HG03139 (cell line): ENCODE measurements at regions not wholly inside any gene's neighbourhood (a gene's known extent, or its start where the extent isn't known, plus 50 kb on each side); places are given as distances from the start of the nearest gene placed in this dataset.

ENCODE experiments used
- ATAC-seq: cut with Tn5 transposase; IDR thresholded peaks from one replicate; pipeline ENCODE4 v1.9.1; 2021; ENCODE audit not compliant: unreplicated experiment

DNA sequence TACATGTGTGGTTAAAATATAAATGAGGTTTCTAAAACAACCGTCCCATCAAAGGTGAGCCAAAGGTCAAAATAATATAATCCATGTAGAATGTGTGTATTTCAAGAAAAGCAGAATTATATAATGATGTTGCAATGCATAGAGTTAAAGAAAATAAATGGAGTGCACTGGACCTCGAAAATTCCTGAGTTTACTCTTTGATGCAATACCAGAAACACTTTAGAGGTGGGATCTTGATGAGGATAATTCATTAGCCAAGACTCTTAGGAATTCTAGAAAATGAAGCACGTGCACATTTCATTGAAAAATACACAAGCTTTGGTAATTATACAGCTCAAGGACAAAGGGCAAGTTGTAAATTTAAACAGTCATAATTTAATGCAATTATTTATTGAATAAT is 508.9 kb upstream of the ARGLU1 start:
- ATAC-seq: no peak

DNA sequence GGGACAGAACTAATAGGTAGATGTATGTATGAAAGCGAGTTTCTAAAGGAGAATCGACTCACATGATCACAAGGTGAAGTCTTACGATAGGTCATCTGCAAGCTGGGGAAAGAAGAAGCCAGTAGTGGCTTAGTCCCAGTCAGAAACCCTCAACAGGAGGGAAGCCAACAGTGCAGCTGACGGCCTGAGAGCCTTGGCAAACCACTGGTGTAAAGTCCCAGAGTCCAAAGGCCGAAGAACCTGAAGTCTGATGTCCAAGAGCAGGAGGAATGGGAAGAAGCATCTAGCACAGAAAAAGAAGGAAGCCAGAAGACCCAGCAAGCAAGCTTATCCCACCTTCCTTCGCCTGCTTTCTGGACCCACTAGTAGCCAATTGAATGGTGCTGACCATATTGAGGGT is 507.6 kb upstream of the ARGLU1 start:
- ATAC-seq: no peak

DNA sequence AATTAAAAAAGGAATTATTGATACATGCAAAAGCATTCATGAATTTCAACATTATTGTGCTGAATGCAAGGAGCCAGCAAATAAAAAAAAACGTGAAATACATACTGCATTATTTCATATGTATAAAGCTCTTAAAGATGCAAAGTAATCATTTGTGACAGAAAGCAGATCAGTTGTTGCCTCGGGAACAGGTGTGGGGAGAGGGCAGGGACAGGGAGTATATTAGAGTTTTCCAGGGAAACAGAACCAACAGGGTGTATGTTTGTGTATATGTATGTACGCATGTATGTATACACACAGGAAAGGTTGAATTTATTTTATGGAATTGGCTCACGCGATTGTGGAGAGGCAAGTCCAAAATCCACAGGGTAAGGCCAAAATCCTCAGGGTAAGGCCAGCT is 502.9 kb upstream of the ARGLU1 start:
- ATAC-seq: no peak

DNA sequence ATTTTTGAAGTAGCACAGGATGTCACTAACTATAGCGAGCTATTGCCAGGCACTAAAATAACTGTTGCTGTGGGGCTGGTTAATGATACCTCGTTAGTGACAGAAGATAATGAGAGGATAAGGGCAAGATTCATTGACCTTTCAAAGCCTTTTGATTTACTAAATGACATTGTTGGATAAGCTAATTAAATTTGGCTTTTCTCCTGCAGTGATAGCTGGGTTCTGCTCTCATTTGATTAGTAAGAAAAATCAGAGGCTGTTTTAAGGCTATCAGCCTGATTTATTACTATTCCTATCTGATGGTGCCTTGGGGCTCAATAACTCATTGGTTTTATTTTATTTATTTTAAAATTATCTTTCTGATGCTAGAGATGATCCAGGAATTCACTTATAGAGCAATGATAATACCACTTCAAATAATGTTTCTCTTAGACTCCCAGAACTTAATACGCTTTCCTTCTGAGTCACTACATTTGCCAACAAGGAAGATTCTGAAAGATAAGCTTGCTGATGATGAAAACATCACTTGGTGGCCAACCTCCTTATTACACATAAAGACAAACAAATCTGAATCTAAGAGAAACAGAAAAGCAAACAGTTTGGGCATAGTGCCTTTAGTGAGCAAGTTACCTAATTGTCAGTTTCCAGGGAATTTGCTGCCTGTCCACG is 501.3 kb upstream of the ARGLU1 start:
- ATAC-seq: no peak

DNA sequence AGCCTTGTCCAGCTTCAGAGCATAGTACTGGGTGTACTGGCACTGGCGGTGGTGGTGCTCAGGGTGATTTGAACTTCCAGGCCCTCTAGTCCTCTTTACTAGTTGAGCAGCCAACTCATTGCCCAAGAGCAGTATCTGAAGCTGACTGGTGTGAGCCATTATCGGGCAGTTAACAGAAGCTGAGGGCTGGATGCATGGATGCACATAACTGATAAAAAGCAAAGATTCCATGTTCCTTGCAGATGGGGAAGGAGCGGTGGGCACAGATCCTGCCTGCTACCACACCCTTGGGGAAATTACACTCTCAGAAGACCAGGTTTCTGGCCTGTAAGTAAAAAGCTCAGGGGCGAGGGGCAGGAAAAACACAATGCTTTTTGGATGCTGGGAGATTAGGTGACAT is 499.4 kb upstream of the ARGLU1 start:
- no peak for ATAC-seq

DNA sequence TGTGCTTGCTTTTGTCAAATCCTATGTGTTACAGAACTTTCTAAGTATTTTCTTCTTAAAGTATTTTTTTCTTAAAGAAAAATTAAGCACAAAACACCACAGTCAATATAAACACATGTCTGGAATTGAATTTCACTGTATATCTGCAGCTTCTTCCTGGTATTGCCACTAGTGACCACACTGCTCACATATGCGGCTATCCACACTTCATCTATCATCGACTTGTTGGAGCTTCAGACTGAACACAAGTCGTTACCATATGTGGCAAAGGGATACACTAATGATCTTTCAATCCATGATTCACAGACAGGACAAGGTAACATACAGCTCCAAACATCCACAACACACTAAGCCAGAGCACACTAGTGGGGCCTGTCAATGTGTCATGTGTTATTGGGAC is 498.4 kb upstream of the ARGLU1 start:
- ATAC-seq: no peak

DNA sequence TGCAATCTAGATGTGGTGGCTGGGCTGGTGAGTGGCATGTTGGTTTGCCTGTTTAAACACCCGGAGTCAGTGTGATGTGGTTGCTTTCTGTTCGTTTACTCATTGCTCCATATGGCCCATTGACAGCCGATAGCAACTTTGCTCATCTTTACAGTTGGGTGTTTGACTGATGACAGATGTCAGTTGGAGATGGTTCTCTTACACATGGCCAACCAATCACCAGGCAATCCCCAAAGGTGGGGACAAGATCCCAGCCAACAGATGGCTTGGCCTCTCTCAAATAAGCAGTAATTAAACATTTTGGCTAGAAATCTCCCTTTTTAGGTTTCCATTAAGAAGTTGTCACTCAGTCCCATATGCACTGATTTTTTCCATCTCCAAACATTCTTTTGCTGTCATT is 497.1 kb upstream of the ARGLU1 start:
- no peak for ATAC-seq

DNA sequence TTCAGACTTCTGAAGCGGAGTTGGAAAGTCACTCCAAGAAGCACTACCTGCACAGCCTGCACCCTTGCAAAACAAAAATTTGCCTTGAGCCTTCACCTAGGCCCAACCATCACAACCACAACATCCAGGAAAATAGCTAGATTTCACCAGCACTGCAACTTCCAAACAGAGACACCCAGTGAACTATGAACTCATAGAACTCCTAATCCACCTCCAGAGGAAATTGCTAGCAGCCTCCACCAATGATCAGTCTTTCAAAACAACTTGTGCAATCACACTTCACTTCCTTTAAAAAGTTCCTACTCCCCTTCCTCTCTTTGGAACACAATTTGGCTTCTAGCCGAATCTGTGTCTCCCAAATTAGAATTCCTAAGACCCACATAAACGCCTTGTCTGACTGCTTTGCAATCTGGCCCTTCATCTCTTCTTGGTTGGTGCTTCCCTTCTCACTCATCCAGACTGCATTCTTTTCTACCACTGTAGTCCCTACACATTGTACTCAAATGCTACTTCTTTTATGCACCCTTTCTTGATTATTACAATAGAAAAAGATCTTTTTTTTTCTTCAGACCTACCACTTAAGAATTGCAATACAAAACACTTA is 489.2 kb upstream of the ARGLU1 start:
- ATAC-seq: no peak

DNA sequence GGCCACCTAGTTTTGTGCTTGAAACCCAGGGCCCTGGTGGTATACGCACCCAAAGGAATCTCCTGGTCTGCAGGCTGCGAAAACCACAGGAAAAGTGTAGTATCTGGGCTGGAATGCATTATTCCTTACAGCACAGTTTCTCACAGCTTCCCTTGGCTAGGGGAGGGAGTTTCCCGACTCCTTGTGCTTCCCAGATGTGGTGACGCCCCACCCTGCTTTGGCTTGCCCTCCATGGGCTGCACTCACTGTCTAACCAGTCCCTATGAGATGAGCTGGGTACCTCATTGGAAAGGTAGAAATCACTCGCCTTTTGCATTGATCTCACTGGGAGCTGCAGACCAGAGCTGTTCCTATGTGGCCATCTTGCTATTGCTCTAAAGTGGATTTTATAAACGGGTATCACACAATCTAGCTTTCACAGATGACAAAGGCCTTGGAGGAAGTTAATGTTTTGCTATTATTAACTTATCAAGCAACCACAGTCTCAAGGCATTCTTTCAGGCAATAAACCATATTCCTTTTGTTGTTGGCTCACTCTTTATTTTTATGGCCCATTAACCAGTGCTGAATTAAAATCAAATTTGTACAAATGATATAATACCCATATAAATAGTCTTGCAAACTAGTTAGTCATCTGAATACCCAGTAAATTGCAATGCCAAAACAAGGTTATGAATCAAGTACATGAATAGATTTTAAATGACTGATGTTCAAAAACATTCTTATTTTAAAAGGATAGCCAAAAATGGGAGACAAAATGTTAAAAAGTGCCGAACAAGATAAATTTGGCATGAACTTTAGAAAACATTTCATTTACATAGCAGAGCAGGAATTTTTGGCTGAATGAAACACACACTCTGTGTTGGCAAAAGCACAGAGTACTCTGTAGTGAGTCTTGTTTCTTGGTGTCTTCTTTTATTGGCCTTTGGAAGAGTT is 475.4 kb upstream of the ARGLU1 start:
- no peak for ATAC-seq

DNA sequence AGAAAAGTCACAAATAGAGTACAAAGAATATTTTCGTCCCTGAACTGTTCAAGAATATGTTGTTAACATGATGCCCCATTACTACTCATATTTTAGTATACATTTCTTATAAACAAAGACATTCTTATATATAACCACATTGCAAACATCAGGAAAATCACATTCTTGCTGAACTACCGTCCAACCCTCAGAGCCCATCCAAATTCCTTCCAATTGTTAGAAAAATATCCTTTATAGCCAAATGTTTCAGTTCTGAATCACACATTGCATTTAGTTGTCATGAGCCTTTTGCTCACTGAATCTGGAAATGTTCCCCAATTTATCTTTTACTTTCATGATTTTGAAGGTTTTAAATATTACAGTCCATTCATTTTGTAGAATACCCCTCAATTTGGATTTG is 467.8 kb upstream of the ARGLU1 start:
- ATAC-seq: no peak

DNA sequence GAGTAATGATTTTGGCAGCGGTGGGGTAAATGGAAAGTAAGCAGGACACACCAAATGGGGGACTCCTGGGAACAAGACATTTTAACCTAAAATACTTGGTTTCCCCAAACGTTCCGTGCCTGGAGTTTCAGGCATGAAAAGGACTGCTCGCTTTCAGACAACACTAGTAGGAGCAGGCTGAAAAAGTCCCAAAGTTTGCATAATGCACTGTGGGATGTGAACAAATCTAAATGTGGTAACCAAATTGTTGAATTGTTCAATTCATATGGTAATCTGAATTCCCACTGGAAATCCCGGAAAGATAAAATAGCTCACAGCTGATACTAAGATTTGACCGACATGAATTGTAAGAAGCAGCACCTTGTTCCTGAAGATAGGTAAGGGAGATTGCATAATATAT is 467.2 kb upstream of the ARGLU1 start:
- no peak for ATAC-seq

DNA sequence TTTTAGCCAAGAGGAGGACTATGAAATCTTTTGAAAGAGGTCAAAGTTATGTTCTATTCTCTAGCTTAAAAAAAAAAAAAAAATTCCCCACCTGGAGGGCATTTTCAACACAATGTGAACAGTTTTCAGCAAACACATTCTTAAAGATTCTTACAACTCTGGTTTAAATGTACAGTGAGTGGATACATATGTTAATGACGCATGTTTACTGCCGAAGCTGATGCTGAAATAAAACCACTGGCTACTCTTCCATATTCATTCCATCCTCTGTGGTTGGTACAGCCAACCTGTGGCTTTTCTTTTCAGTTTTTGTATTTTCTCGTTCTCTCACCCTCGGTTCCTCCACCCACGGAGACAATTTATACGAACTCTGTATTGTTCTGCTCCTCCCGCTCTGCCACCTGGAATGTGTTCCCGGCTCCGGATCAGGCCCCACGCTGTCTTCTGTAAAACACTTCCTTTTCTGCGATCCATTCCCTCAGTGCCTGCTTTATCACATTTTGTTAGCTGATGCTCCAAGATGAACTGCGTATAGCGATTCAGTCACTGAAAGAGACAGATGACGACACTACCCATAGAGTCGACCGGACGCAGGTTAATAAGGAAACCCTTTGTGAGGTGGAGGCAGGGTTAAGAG is 466.4 kb upstream of the ARGLU1 start:
- no peak for ATAC-seq

DNA sequence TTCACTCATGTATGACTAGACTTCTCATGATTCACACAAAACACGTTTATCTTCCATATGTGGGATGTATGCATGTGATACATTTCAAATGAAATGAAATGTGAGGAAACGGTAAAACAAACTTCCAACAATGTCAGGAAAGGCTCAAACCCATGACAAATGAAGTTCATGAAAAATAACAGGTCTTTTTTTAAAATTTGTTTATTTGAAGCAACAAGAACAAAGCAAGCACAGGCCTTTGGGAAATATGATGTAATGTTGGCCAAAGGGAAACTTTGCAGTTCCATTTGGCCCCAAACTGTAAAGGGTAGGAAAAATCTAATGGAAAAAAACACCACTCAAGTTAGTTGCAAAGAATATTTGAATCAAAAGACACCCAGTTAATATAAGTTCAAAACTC is 463.8 kb upstream of the ARGLU1 start:
- no peak for ATAC-seq

DNA sequence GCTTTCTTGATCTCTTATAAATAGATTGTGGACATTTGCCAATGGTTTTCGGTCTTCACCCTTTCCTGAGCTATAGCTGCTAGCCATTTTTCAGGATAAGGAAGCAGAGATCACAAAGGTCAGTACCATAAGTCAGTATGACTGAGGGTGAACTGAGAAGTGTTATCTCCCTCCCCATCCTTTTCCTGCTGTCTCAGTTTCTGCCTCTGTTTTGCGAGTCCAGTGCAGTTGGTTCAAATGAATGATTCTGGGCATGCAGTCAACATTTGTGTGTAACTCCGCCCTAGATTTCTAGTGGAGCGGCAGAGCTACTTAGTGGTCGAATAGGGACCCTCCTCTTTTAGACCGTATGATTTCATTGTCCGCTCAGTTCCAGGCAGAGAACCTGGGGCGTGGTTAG is 460.8 kb upstream of the ARGLU1 start:
- ATAC-seq: no peak

DNA sequence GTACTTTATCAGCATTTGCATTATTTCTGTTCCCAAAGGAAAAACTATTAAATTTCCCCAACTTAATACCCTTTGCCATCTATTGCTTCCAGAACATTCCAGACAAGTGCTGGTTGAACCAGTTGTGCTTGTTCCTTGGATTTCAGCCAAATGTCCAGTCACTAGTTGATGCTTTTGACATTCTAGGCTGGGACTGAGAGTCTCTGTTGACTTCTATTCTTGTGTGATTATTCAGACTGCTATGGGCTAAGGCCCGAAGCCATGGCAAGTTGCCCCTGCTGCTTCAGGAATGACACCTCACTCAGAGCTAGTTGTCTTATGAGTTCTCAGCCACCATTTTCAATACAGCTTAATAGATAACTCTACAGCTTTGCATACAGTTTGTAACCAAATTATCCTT is 458.1 kb upstream of the ARGLU1 start:
- no peak for ATAC-seq

DNA sequence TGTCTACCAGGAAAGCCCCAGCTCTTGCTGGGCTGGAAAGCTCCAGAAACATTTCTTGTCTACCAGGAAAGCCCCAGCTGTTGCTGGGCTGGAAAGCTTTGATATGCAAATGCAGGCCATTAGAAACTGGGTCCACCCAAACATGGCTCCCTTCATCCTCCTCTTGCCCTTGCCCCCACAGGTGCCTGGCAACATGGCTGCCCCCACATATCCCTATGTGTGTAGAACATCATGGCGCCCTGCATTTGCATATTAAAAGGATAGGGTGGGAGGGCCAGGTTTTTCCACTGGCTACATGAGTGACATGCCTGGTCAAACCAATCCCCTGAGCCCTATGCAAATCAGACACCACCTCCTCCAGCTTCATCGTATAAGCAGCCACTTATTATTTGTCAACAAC is 455.4 kb upstream of the ARGLU1 start:
- no peak for ATAC-seq

DNA sequence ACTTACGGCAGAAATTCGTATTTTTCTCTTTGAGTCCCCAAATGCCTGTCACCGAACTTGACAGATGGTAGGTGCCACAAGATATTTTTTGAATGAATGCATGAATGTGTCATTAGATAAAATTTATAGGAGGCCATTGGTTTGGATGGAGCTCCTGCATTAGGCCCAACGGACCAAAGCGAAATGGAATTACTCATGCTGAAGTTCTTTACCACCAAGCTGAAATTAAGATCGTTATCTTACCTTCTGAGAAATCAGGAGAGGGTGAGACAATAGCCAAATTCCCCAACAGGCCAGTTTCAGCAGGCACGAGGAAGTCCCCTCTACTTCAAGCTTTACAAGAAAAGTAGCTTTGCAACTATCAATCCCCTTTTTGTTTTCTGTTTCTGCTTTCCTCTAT is 452.5 kb upstream of the ARGLU1 start:
- ATAC-seq: no peak

DNA sequence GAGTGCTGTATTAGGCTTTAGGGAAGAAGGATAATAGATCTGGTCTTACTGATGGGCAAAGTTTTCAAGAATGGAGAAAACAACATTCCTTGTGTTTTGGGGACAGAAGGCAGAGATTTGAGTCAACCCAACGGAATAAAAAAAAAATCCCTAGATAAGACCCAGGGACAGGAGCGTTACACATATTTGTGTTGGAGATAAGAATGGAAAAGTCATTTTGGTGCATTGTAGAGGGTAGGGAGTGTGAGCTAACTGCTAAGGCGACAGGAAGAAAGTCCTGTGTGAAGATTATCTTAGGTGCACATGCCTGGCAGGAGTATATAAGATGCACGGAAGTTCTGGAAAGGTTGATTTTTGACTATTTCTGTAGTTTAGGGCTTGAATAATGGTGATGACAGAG is 450.3 kb upstream of the ARGLU1 start:
- no peak for ATAC-seq

DNA sequence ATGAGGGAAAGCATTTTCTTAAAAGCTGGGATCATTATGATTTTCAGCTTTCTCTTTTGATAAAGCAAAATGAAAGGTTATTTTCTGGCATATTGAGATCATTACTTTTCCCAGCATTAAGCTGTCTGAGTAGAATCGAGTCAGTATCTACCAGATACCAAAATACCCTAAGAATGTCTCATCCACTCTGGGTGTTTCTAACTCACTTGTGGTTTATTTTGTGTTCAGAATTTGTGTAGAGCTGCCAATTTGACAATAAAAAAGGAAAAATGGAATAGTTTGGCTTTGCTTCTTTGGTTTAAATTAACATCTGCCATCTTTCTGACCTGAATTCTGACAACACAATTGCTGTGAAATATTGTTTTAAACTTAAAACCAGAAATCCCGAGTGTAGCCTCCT is 438.7 kb upstream of the ARGLU1 start:
- no peak for ATAC-seq

DNA sequence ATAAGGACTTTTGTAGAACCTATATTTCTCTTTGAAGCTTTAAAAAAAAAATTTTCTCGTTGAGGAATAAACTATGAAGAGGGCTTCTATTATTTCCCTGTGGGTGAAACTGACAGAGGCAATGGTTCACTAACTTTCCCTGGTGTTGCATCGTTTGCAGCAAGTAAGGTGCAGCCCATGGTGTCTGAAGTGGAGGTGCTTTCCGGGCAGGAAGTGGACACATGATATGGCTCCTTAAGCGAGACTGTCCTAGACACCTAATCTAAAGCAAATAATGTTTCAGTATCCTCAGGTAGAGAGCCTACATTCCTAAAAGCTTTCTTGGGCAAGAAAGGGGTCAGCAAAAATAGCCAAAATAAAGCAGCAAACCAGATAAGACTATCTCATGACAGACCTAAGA is 437.6 kb upstream of the ARGLU1 start:
- ATAC-seq: no peak

DNA sequence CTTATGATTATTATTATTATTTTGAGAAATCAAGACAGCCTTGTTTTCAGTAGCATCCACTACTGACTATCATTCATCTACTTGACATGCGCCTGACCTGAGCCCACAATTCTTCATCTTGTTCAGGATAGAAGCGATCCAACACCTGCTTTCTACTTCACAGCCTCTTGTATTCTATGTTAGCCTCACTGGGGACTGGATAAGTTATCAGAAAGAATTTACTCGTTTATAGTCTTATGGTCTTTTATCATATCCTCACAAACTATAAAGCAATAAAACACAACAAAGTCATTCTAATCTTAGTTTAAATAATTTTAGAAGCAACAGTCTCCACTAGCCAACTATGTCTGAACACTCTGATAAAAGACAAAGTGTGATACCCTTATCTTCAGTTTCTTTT is 436.0 kb upstream of the ARGLU1 start:
- no peak for ATAC-seq

DNA sequence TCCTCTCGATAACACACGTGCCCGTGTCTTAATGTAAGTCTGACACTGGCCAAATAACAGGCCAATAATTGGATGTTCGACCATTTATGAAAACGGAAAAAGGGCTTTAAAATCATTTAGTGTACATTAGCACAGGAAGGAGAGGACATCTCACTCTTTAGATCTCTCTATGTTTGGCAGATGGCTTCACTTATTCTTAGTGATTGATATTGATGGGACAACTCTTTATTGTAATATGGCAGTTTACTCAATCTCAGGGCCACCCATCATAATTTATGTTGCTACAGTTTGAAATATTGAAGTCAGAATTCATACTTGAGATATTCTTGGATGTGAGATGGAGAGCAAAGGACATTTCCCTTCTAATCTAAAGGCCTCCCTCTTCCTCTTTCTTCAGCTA is 430.7 kb upstream of the ARGLU1 start:
- no peak for ATAC-seq
